GM21367 (cell line): ENCODE measurements at regions not wholly inside any gene's neighbourhood (a gene's known extent, or its start where the extent isn't known, plus 50 kb on each side); places are given as distances from the start of the nearest gene placed in this dataset.

Source experiments
- ATAC-seq: cut with Tn5 transposase; IDR thresholded peaks from one replicate; pipeline ENCODE4 v1.9.1; 2021; ENCODE audit not compliant: unreplicated experiment

- ATAC-seq, result no peak
These were observed 112.6 kb upstream of the ARHGAP5 start for GRCh38 chr14:31964490-31964889.

GRCh38 chr14:31965071-31965734 lies 111.9 kb upstream of the ARHGAP5 start:
- ATAC-seq, result no peak

GRCh38 chr14:31965735-31966598 lies 111.1 kb upstream of the ARHGAP5 start:
- no peak for ATAC-seq

- ATAC-seq, result no peak
These were observed 110.0 kb upstream of the ARHGAP5 start for GRCh38 chr14:31966896-31967668.

GRCh38 chr14:31967669-31967975 lies 109.5 kb upstream of the ARHGAP5 start:
- ATAC-seq, result no peak

GRCh38 chr14:31968107-31968810 lies 108.8 kb upstream of the ARHGAP5 start:
- ATAC-seq, result peak; percentile 57

- no peak for ATAC-seq
These were observed 108.0 kb upstream of the ARHGAP5 start for GRCh38 chr14:31968956-31969698.

- ATAC-seq, result no peak
These were observed 107.3 kb upstream of the ARHGAP5 start for GRCh38 chr14:31969699-31970240.

GRCh38 chr14:31970744-31971143 lies 106.4 kb upstream of the ARHGAP5 start:
- ATAC-seq, result no peak

- ATAC-seq, result no peak
These were observed 105.5 kb upstream of the ARHGAP5 start for GRCh38 chr14:31971612-31972011.

GRCh38 chr14:31977001-31977556 lies 100.0 kb upstream of the ARHGAP5 start:
- ATAC-seq, result no peak

- ATAC-seq, result no peak
These were observed 98.7 kb upstream of the ARHGAP5 start for GRCh38 chr14:31978423-31978822.

- ATAC-seq, result no peak
These were observed 94.5 kb upstream of the ARHGAP5 start for GRCh38 chr14:31982642-31983041.

GRCh38 chr14:31986405-31986804 lies 90.7 kb upstream of the ARHGAP5 start:
- ATAC-seq, result no peak

GRCh38 chr14:31987721-31988120 lies 89.4 kb upstream of the ARHGAP5 start:
- no peak for ATAC-seq

- no peak for ATAC-seq
These were observed 88.9 kb upstream of the ARHGAP5 start for GRCh38 chr14:31988244-31988643.

- no peak for ATAC-seq
These were observed 86.8 kb upstream of the ARHGAP5 start for GRCh38 chr14:31990183-31990857.

GRCh38 chr14:31990926-31991572 lies 86.1 kb upstream of the ARHGAP5 start:
- ATAC-seq, result no peak

GRCh38 chr14:31992011-31992447 lies 85.1 kb upstream of the ARHGAP5 start:
- no peak for ATAC-seq
